SH-SY5Y (cell line): ENCODE measurements at regions not wholly inside any gene's neighbourhood (a gene's known extent, or its start where the extent isn't known, plus 50 kb on each side); places are given as distances from the start of the nearest gene placed in this dataset.

ENCODE experiments used
- GATA2 ChIP-seq: IDR thresholded peaks from 2 replicates; pipeline ENCODE4 v1.6.1; 2011; ENCODE audit warnings: mild to moderate bottlenecking, low read depth, low read length
- GATA3 ChIP-seq: IDR thresholded peaks from 2 replicates; pipeline ENCODE4 v1.6.1; 2011; ENCODE audit warnings: low read depth, mild to moderate bottlenecking, low read length, moderate library complexity

GRCh38 chr12:19772776-19773175 is 333.5 kb downstream of the AEBP2 start:
- no peak for TF ChIP-seq GATA2
- no peak for TF ChIP-seq GATA3
